ENCODE measurements at regions not wholly inside any gene's neighbourhood (a gene's known extent, or its start where the extent isn't known, plus 50 kb on each side); places are given as distances from the start of the nearest gene placed in this dataset.

GRCh38 chr2:226680719-226681118 is 118.9 kb downstream of the IRS1 start:
- ATAC-seq: no peak
- TF ChIP-seq CTCF (IDR thresholded peaks at IDR 0.05): no peak

GRCh38 chr2:226679389-226680065 is 120.1 kb downstream of the IRS1 start:
- DNase-seq (no peak), ATAC-seq (no peak)
- H3K36me3 ChIP-seq (ENCODE audit: low read depth): no peaks in the 10 kb centered on the region
- no peaks in the 10 kb centered on the region for H3K9me3 ChIP-seq
- H3K4me1 ChIP-seq (ENCODE audit: low read depth): peaks cover 12% of the 10 kb centered on the region
- intact Hi-C loops (cut with DNase I, micrococcal nuclease): no loop called here
- no peak overlapping the region for H3K4me3 ChIP-seq
- no peak for TF ChIP-seq CTCF (IDR thresholded peaks at IDR 0.05)

More at GRCh38 chr2:226680719-226681118, 118.9 kb downstream of the IRS1 start:
- no peaks in the 10 kb centered on the region for H3K36me3 ChIP-seq (ENCODE audit: low read depth)
- peaks cover 12% of the 10 kb centered on the region for H3K4me1 ChIP-seq (ENCODE audit: low read depth)
- H3K9me3 ChIP-seq: no peaks in the 10 kb centered on the region
- DNase-seq: no peak
- intact Hi-C loops (cut with DNase I, micrococcal nuclease): no loop called here
- no peak overlapping the region for H3K4me3 ChIP-seq

- ATAC-seq (peak; percentile 97), DNase-seq (peak in 2 of 3 donors; percentile 47 to 65)
- Histone ChIP-seq H3K4me1 (ENCODE audit: low read depth) (peaks cover 12% of the 10 kb centered on the region), H3K9me3 (no peaks in the 10 kb centered on the region), H3K36me3 (ENCODE audit: low read depth) (no peaks in the 10 kb centered on the region), H3K4me3 (no peak overlapping the region)
- intact Hi-C loops (cut with DNase I, micrococcal nuclease): no loop called here
- TF ChIP-seq CTCF (IDR thresholded peaks at IDR 0.05): no peak
Measured at GRCh38 chr2:226678422-226678821, 121.2 kb downstream of the IRS1 start.

GRCh38 chr2:226677080-226677479 is 122.5 kb downstream of the IRS1 start:
- Histone ChIP-seq H3K9me3 (no peaks in the 10 kb centered on the region), H3K36me3 (ENCODE audit: low read depth) (no peaks in the 10 kb centered on the region), H3K4me3 (no peak overlapping the region), H3K4me1 (ENCODE audit: low read depth) (peaks cover 12% of the 10 kb centered on the region)
- peak; percentile 20 for ATAC-seq
- DNase-seq: no peak
- no peak for TF ChIP-seq CTCF (IDR thresholded peaks at IDR 0.05)
- intact Hi-C loops (cut with DNase I, micrococcal nuclease): no loop called here

- DNase-seq (no peak), ATAC-seq (no peak)
- Histone ChIP-seq H3K36me3 (ENCODE audit: low read depth) (no peaks in the 10 kb centered on the region), H3K4me3 (no peak overlapping the region), H3K4me1 (ENCODE audit: low read depth) (peaks cover 12% of the 10 kb centered on the region), H3K9me3 (no peaks in the 10 kb centered on the region)
- no peak for TF ChIP-seq CTCF (IDR thresholded peaks at IDR 0.05)
- intact Hi-C loops (cut with DNase I, micrococcal nuclease): no loop called here
Measured at GRCh38 chr2:226676618-226677017, 123.0 kb downstream of the IRS1 start.

GRCh38 chr2:226674123-226674522 is 125.5 kb downstream of the IRS1 start:
- no peak for DNase-seq
- TF ChIP-seq CTCF (IDR thresholded peaks at IDR 0.05): no peak
- no peak overlapping the region for H3K4me3 ChIP-seq
- H3K36me3 ChIP-seq (ENCODE audit: low read depth): no peaks in the 10 kb centered on the region
- H3K4me1 ChIP-seq (ENCODE audit: low read depth): peaks cover 12% of the 10 kb centered on the region
- H3K9me3 ChIP-seq: no peaks in the 10 kb centered on the region
- no peak for ATAC-seq
- intact Hi-C loops (cut with DNase I, micrococcal nuclease): no loop called here
